HCT116 (cell line): ENCODE measurements at regions not wholly inside any gene's neighbourhood (a gene's known extent, or its start where the extent isn't known, plus 50 kb on each side); places are given as distances from the start of the nearest gene placed in this dataset.

Experiments used
- ATAC-seq: fragments of 200-7000 bp; cut with Tn5 transposase; 2 replicates; pipeline ENCODE4 v1.9.1; 2020; ENCODE audit warnings: mild to moderate bottlenecking, moderate library complexity
- BruUV-seq: library from RNA; stranded (reverse); fragments of 400-500 nt; replicated peaks from 2 replicates; lab custom pipeline; 2021; lab: Mats Ljungman, UMichigan
- CTCF ChIA-PET: fragments of 300-600 bp; sonication (Branson Sonifier 250); formaldehyde crosslinking; loops from one replicate; lab custom pipeline; 2021; ENCODE audit warnings: antibody characterized with exemption; lab: Charles Lee
- POLR2A ChIA-PET: fragments of 300-600, 350-600 bp; sonication (Branson Sonifier 250); formaldehyde crosslinking; loops from one replicate; lab custom pipeline; 2021; ENCODE audit warnings: antibody characterized with exemption; lab: Charles Lee
- RAD21 ChIA-PET, 2 experiments: fragments of 300-600 bp; sonication (Branson Sonifier 250); formaldehyde crosslinking; loops; one replicate each; lab custom pipeline; 2023; ENCODE audit warnings: low total read pairs in 2 of 2; ENCODE audit not compliant: uncharacterized antibody in 2 of 2, unreplicated experiment in 2 of 2, low non-redundant PET in 1 of 2; lab: Charles Lee
- DNase-seq: peaks from one replicate; pipeline ENCODE4 v3.0.0-alpha.2; 2010; ENCODE audit warnings: low read depth, low spot score
- H2AFZ ChIP-seq: fragments of 200-600 bp; shearing (Covaris generic), sonication (generic); 2 replicates; pipeline ENCODE4 v1.6.1; 2017; ENCODE audit warnings: low read depth, mixed run types, mixed read lengths, antibody characterized with exemption, low read length; ENCODE audit not compliant: poor library complexity, severe bottlenecking
- H3K27ac ChIP-seq: 2 replicates; pipeline ENCODE4 v1.5.1; 2012; ENCODE audit warnings: low read depth, low read length
- H3K27me3 ChIP-seq: fragments of 200-600 bp; sonication (generic); 2 replicates; pipeline ENCODE4 v1.6.1; 2016; ENCODE audit warnings: mixed run types, low read length, mixed read lengths; ENCODE audit not compliant: insufficient read depth
- H3K36me3 ChIP-seq, 2 experiments: fragments of 200-500 bp in 1 of 2; fragments of 200-600 bp in 1 of 2; sonication (Bioruptor generic) in 1 of 2; sonication (generic) in 1 of 2; 2 replicates each; pipeline versions ENCODE4 v1.5.1 to v1.6.1; 2014 to 2016; ENCODE audit warnings: low read length in 2 of 2, inconsistent platforms in 1 of 2, mixed read lengths in 1 of 2, mixed run types in 1 of 2; ENCODE audit not compliant: insufficient read depth in 2 of 2, control insufficient read depth in 1 of 2
- H3K4me1 ChIP-seq, 2 experiments: fragments of 200-600 bp in 1 of 2; sonication (generic) in 1 of 2; 2 replicates each; pipeline versions ENCODE4 v1.5.1 to v1.6.1; 2012 to 2017; ENCODE audit warnings: low read length in 2 of 2, inconsistent platforms in 1 of 2, mild to moderate bottlenecking in 1 of 2, mixed read lengths in 1 of 2, mixed run types in 1 of 2, moderate library complexity in 1 of 2; ENCODE audit not compliant: insufficient read depth in 2 of 2, control insufficient read depth in 1 of 2
- H3K4me2 ChIP-seq: fragments of 200-600 bp; sonication (generic); 2 replicates; pipeline ENCODE4 v1.6.1; 2017; ENCODE audit warnings: mixed run types, low read length, mixed read lengths
- H3K4me3 ChIP-seq, 2 experiments: fragments of 200-600 bp in 1 of 2; sonication (generic) in 1 of 2; replicated peaks in 1 of 2; 2 replicates each; pipeline ENCODE4 v1.5.1; 2011 to 2016; ENCODE audit warnings: low read length in 2 of 2, control low read depth in 1 of 2, low read depth in 1 of 2, mild to moderate bottlenecking in 1 of 2, mixed read lengths in 1 of 2, mixed run types in 1 of 2
- H3K79me2 ChIP-seq: fragments of 200-600 bp; sonication (generic); 2 replicates; pipeline ENCODE4 v1.6.1; 2017; ENCODE audit warnings: mild to moderate bottlenecking, mixed run types, low read length, moderate library complexity, mixed read lengths; ENCODE audit not compliant: insufficient read depth
- H3K9ac ChIP-seq: fragments of 200-600 bp; sonication (generic); 2 replicates; pipeline ENCODE4 v1.6.1; 2016; ENCODE audit warnings: low read length, mixed read lengths
- H3K9me2 ChIP-seq: fragments of 200-600 bp; sonication (generic), shearing (Covaris generic); 2 replicates; pipeline ENCODE4 v1.6.1; 2017; ENCODE audit warnings: mixed run types, mild to moderate bottlenecking, moderate library complexity; ENCODE audit not compliant: insufficient read depth
- H3K9me3 ChIP-seq, 2 experiments: fragments of 200-500 bp in 1 of 2; fragments of 200-600 bp in 1 of 2; sonication (Bioruptor generic) in 1 of 2; sonication (generic) in 1 of 2; 2 replicates each; pipeline ENCODE4 v1.6.1; 2014 to 2017; ENCODE audit warnings: low read length in 2 of 2, mixed read lengths in 2 of 2, inconsistent platforms in 1 of 2, low read depth in 1 of 2, mild to moderate bottlenecking in 1 of 2, mixed run types in 1 of 2, moderate library complexity in 1 of 2; ENCODE audit not compliant: control insufficient read depth in 1 of 2, insufficient read depth in 1 of 2
- H4K20me1 ChIP-seq: fragments of 200-600 bp; sonication (generic), shearing (Covaris generic); 2 replicates; pipeline ENCODE4 v1.6.1; 2017; ENCODE audit warnings: mixed run types, mild to moderate bottlenecking, moderate library complexity; ENCODE audit not compliant: insufficient read depth
- CBX3 ChIP-seq: IDR thresholded peaks from 2 replicates; pipeline ENCODE4 v1.6.1; 2012; ENCODE audit warnings: low read depth
- EGR1 ChIP-seq: IDR thresholded peaks from 2 replicates; pipeline ENCODE4 v1.6.1; 2012; ENCODE audit warnings: low read depth
- ELF1 ChIP-seq: IDR thresholded peaks from 2 replicates; pipeline ENCODE4 v1.6.1; 2012; ENCODE audit warnings: low read depth, borderline replicate concordance
- EZH2 ChIP-seq: fragments of 200-600 bp; sonication (generic); IDR thresholded peaks from 2 replicates; pipeline ENCODE4 v1.6.1; 2017; ENCODE audit warnings: antibody characterized with exemption, mixed run types
- FOSL1 ChIP-seq: IDR thresholded peaks from 2 replicates; pipeline ENCODE4 v1.6.1; 2012; ENCODE audit warnings: low read depth
- JUND ChIP-seq: IDR thresholded peaks from 2 replicates; pipeline ENCODE4 v1.6.1; 2012
- MAX ChIP-seq: IDR thresholded peaks from 2 replicates; pipeline ENCODE4 v1.6.1; 2012
- POLR2A ChIP-seq: IDR thresholded peaks from 2 replicates; pipeline ENCODE4 v1.7.0; 2011; ENCODE audit warnings: borderline replicate concordance; ENCODE audit not compliant: insufficient read depth, insufficient read length; ENCODE audit errors: extremely low read depth
- POLR2AphosphoS5 ChIP-seq: IDR thresholded peaks from 2 replicates; pipeline ENCODE4 v1.6.1; 2011; ENCODE audit warnings: mild to moderate bottlenecking, low read depth, low read length, moderate library complexity
- RAD21 ChIP-seq: IDR thresholded peaks from 2 replicates; pipeline ENCODE4 v1.6.1; 2012; ENCODE audit warnings: low read depth, mild to moderate bottlenecking
- SIN3A ChIP-seq: IDR thresholded peaks from 2 replicates; pipeline ENCODE4 v1.6.1; 2012; ENCODE audit warnings: low read depth
- SRF ChIP-seq: IDR thresholded peaks from 2 replicates; pipeline ENCODE4 v1.6.1; 2012; ENCODE audit warnings: low read depth
- YY1 ChIP-seq: IDR thresholded peaks from 2 replicates; pipeline ENCODE4 v1.6.1; 2011; ENCODE audit warnings: low read length, low read depth, moderate library complexity, mild to moderate bottlenecking; ENCODE audit not compliant: insufficient replicate concordance; ENCODE audit errors: extremely low read depth
- ZFX ChIP-seq: fragments of 450-650 bp; IDR thresholded peaks from 2 replicates; pipeline ENCODE4 v1.6.1; 2017
- ZNF274 ChIP-seq: fragments of 200-500 bp; sonication (Bioruptor generic); IDR thresholded peaks from 2 replicates; pipeline ENCODE4 v1.6.1; 2014; ENCODE audit warnings: mild to moderate bottlenecking, low read depth, low read length, inconsistent platforms
- intact Hi-C: fragments of 100-400 bp; cut with micrococcal nuclease; formaldehyde crosslinking; loops from 2 replicates; pipeline ENCODE4 v1.10.0; 2022
- TF ChIP-seq, protein P1 (sequence below): IDR thresholded peaks from 2 replicates; pipeline ENCODE4 v1.6.1; 2011; ENCODE audit warnings: mild to moderate bottlenecking, low read length, moderate library complexity; ENCODE audit not compliant: insufficient replicate concordance; ENCODE audit errors: extremely low read depth
- TF ChIP-seq, protein P2 (sequence below): IDR thresholded peaks from 2 replicates; pipeline ENCODE4 v1.6.1; 2012

GRCh38 chr3:178054471-178054870 lies 481.8 kb upstream of the KCNMB2 start (continued):
- TF ChIP-seq, protein P1, sequence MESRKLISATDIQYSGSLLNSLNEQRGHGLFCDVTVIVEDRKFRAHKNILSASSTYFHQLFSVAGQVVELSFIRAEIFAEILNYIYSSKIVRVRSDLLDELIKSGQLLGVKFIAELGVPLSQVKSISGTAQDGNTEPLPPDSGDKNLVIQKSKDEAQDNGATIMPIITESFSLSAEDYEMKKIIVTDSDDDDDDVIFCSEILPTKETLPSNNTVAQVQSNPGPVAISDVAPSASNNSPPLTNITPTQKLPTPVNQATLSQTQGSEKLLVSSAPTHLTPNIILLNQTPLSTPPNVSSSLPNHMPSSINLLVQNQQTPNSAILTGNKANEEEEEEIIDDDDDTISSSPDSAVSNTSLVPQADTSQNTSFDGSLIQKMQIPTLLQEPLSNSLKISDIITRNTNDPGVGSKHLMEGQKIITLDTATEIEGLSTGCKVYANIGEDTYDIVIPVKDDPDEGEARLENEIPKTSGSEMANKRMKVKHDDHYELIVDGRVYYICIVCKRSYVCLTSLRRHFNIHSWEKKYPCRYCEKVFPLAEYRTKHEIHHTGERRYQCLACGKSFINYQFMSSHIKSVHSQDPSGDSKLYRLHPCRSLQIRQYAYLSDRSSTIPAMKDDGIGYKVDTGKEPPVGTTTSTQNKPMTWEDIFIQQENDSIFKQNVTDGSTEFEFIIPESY: no peak
- TF ChIP-seq, protein P2, sequence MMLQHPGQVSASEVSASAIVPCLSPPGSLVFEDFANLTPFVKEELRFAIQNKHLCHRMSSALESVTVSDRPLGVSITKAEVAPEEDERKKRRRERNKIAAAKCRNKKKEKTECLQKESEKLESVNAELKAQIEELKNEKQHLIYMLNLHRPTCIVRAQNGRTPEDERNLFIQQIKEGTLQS: no peak
- TF ChIP-seq SIN3A (no peak), ZFX (no peak), POLR2AphosphoS5 (no peak), RAD21 (no peak)

DNA sequence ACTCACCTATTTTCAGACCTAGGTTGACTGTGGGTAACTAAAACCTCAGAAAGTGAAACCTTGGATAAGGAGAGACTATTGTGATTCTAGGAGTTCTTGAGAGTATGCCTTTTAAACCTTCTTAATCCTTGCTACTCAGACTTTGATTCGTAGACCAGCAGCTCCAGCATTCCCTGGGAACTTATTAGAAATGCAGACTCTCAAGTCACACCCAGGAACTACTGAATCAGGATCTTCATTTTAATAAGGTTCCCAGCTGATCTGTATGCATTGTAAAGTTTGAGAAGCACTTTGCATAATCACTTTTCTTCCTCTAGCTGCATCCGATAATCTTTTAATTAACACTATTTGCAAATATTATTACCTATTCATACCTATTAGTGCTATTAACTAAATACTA lies 480.3 kb upstream of the KCNMB2 start:
- ChIA-PET POLR2A (no interaction called here), CTCF (no interaction called here)

More for the DNA sequence above, 480.3 kb upstream of the KCNMB2 start:
- Histone ChIP-seq H3K79me2 (no peaks in the 10 kb centered on the region), H3K9me2 (no peaks in the 10 kb centered on the region), H3K9ac (no peak overlapping the region), H3K4me3 (no peak overlapping the region), H3K4me2 (no peak overlapping the region), H3K27ac (no peak overlapping the region), H4K20me1 (no peaks in the 10 kb centered on the region), H3K9me3 (no peaks in the 10 kb centered on the region), H2AFZ (no peak overlapping the region), H3K4me1 (no peaks in the 10 kb centered on the region), H3K36me3 (no peaks in the 10 kb centered on the region), H3K27me3 (no peaks in the 10 kb centered on the region)
- DNase-seq (no peak), ATAC-seq (no peak)
- no peak for TF ChIP-seq CBX3
- TF ChIP-seq ZFX: no peak
- no peak for TF ChIP-seq EGR1
- TF ChIP-seq EZH2: no peak
- no peak for TF ChIP-seq ZNF274
- TF ChIP-seq POLR2A: no peak
- TF ChIP-seq, protein P1: no peak
- no peak for TF ChIP-seq MAX
- TF ChIP-seq YY1: no peak
- no peak for TF ChIP-seq FOSL1
- TF ChIP-seq SRF: no peak
- no peak for TF ChIP-seq JUND
- TF ChIP-seq ELF1: no peak
- intact Hi-C loops: no loop called here
- no TSS peak for BruUV-seq
- RAD21 ChIA-PET: no interaction called here
